ENCODE measurements at regions not wholly inside any gene's neighbourhood (a gene's known extent, or its start where the extent isn't known, plus 50 kb on each side); places are given as distances from the start of the nearest gene placed in this dataset.

DNA sequence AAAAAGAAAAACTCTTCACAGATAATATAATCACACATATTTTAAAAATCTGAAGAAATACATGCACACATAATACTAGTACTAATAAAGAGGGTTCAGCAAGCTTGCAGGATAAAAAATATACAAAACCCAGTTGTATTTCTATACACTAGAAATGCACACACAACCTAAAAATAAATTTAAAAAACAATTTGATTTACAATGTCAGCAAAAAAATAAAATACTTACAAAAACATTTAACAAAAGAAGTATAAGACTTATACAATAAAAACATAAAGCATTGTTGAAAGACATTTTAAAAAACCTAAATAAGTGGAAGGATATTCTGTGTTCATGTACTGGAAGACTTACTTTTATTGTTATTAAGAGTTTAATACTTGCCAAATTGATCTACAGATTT is 81.7 kb upstream of the ALK start:
- TF ChIP-seq, protein P1, sequence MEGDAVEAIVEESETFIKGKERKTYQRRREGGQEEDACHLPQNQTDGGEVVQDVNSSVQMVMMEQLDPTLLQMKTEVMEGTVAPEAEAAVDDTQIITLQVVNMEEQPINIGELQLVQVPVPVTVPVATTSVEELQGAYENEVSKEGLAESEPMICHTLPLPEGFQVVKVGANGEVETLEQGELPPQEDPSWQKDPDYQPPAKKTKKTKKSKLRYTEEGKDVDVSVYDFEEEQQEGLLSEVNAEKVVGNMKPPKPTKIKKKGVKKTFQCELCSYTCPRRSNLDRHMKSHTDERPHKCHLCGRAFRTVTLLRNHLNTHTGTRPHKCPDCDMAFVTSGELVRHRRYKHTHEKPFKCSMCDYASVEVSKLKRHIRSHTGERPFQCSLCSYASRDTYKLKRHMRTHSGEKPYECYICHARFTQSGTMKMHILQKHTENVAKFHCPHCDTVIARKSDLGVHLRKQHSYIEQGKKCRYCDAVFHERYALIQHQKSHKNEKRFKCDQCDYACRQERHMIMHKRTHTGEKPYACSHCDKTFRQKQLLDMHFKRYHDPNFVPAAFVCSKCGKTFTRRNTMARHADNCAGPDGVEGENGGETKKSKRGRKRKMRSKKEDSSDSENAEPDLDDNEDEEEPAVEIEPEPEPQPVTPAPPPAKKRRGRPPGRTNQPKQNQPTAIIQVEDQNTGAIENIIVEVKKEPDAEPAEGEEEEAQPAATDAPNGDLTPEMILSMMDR (IDR thresholded peaks at IDR 0.05; ENCODE audit: insufficient read depth, low read depth, low read length), result no peak
- TF ChIP-seq EZH2 (IDR thresholded peaks at IDR 0.05; ENCODE audit: insufficient read depth, low read length), result no peak

Measured in astrocyte (in vitro differentiated cells and primary cell).